HepG2 (cell line): ENCODE measurements at regions not wholly inside any gene's neighbourhood (a gene's known extent, or its start where the extent isn't known, plus 50 kb on each side); places are given as distances from the start of the nearest gene placed in this dataset.

Experiments
- ATAC-seq: fragments of 200-7000 bp; cut with Tn5 transposase; 3 replicates; pipeline ENCODE4 v1.9.1; 2020; ENCODE audit warnings: mild to moderate bottlenecking, moderate library complexity
- BruUV-seq: library from RNA; stranded (reverse); fragments of 400-500 nt; replicated peaks from 2 replicates; lab custom pipeline; 2021; lab: Mats Ljungman, UMichigan
- CTCF ChIA-PET: fragments of 300-600 bp; formaldehyde crosslinking; extraction: SDS; loops from one replicate; lab custom pipeline; 2021; ENCODE audit warnings: low total read pairs, inconsistent platforms, low intra/inter-chr PET ratio; lab: Yijun Ruan, JAX
- POLR2A ChIA-PET: fragments of 350-600 bp; sonication (Branson Sonifier 250); formaldehyde crosslinking; loops from one replicate; lab custom pipeline; 2020; ENCODE audit warnings: antibody characterized with exemption, inconsistent platforms; lab: Yijun Ruan, JAX
- DNase-seq: peaks from one replicate; pipeline ENCODE4 v3.0.0-alpha.2; 2015; ENCODE audit warnings: low spot score
- FAIRE-seq: peaks from 3 replicates; lab custom pipeline; 2011; peaks lifted over from hg19 to GRCh38; lab: Jason Lieb, UNC
- H2AFZ ChIP-seq: one replicate; pipeline ENCODE4 v1.6.1; 2011; ENCODE audit warnings: low read length, inconsistent platforms
- H3K27ac ChIP-seq: fragments of 300-600 bp; 3 replicates; pipeline ENCODE4 v1.8.0; 2011; ENCODE audit warnings: mixed run types, mild to moderate bottlenecking, mixed read lengths, low read length, inconsistent platforms; ENCODE audit not compliant: insufficient read depth; ENCODE audit errors: extremely low read length
- H3K27me3 ChIP-seq, 2 experiments: fragments of 200-600 bp in 1 of 2; 2 replicates in 1 of 2; 3 replicates in 1 of 2; pipeline versions ENCODE4 v1.6.0 to v1.8.0; 2011; ENCODE audit warnings: low read length in 2 of 2, mild to moderate bottlenecking in 2 of 2, moderate library complexity in 2 of 2, inconsistent platforms in 1 of 2; ENCODE audit not compliant: insufficient read depth in 2 of 2, control insufficient read depth in 1 of 2
- H3K36me3 ChIP-seq, 2 experiments: fragments of 200-600 bp in 1 of 2; replicated peaks in 1 of 2; 2 replicates in 1 of 2; 3 replicates in 1 of 2; pipeline versions ENCODE4 v1.5.1 to v1.8.0; 2011; ENCODE audit warnings: low read length in 2 of 2, inconsistent platforms in 1 of 2; ENCODE audit not compliant: insufficient read depth in 2 of 2, control insufficient read depth in 1 of 2
- H3K4me1 ChIP-seq: 2 replicates; pipeline ENCODE4 v1.5.1; 2012; ENCODE audit warnings: low read length, inconsistent platforms; ENCODE audit not compliant: insufficient read depth
- H3K4me2 ChIP-seq: 2 replicates; pipeline ENCODE4 v1.6.0; 2011; ENCODE audit warnings: low read depth, low read length, inconsistent platforms
- H3K4me3 ChIP-seq, 3 experiments: fragments of 200-600 bp in 1 of 3; sonication (generic), shearing (Covaris generic) in 1 of 3; replicated peaks in 1 of 3; 2 replicates each; pipeline ENCODE4 v1.5.1; 2011 to 2016; ENCODE audit warnings: low read length in 3 of 3, inconsistent platforms in 2 of 3, low read depth in 2 of 3, mild to moderate bottlenecking in 2 of 3, control low read depth in 1 of 3, mixed read lengths in 1 of 3; ENCODE audit not compliant: insufficient read depth in 1 of 3
- H3K79me2 ChIP-seq: one replicate; pipeline ENCODE4 v1.6.1; 2011; ENCODE audit warnings: low read length, inconsistent platforms; ENCODE audit not compliant: insufficient read depth
- H3K9ac ChIP-seq: 2 replicates; pipeline ENCODE4 v1.6.0; 2011; ENCODE audit warnings: mild to moderate bottlenecking, low read depth, low read length, inconsistent platforms; ENCODE audit not compliant: insufficient read depth
- H3K9me3 ChIP-seq: 2 replicates; pipeline ENCODE4 v1.5.1; 2012; ENCODE audit warnings: mild to moderate bottlenecking, low read length
- H4K20me1 ChIP-seq: 2 replicates; pipeline ENCODE4 v1.6.0; 2011; ENCODE audit warnings: inconsistent platforms, mild to moderate bottlenecking, low read length, moderate library complexity; ENCODE audit not compliant: insufficient read depth
- CEBPB ChIP-seq: IDR thresholded peaks from 2 replicates; pipeline ENCODE4 v1.6.1; 2011; ENCODE audit warnings: low read depth, low read length, improper control_type of control experiment, borderline replicate concordance
- DBP ChIP-seq: sonication (generic); formaldehyde crosslinking; IDR thresholded peaks from 2 replicates; pipeline ENCODE4 v1.4.0; 2020; ENCODE audit warnings: missing genetic modification reagents; ENCODE audit errors: not compliant biosample characterization
- NFYC ChIP-seq: IDR thresholded peaks from 2 replicates; pipeline ENCODE4 v1.6.1; 2016; ENCODE audit warnings: missing genetic modification reagents, missing compliant biosample characterization
- ZBTB46 ChIP-seq: sonication (generic); formaldehyde crosslinking; IDR thresholded peaks from 2 replicates; pipeline ENCODE4 v1.4.0; 2020; ENCODE audit warnings: mild to moderate bottlenecking, missing genetic modification reagents, borderline replicate concordance
- WGBS: methylation state at CpG from one replicate; pipeline ENCODE4 v1.1.6; 2017; ENCODE audit warnings: low lambda C conversion rate; 5-methylcytosine and 5-hydroxymethylcytosine counted together
- in situ Hi-C: cut with HindIII; loops from 2 replicates; pipeline ENCODE4 v1.10.0; 2017; ENCODE audit warnings: low pct_unique_long_range_greater_than_20kb; ENCODE audit not compliant: extremely low pct_ligation_motif_present
- intact Hi-C: fragments of 100-400 bp; cut with micrococcal nuclease; formaldehyde crosslinking; loops from one replicate; pipeline ENCODE4 v1.10.0; 2022; ENCODE audit not compliant: unreplicated experiment
- TF ChIP-seq, protein P1 (sequence below): sonication (generic); formaldehyde crosslinking; IDR thresholded peaks from 2 replicates; pipeline ENCODE4 v1.8.0; 2022; ENCODE audit warnings: missing genetic modification reagents, mild to moderate bottlenecking, moderate library complexity, borderline replicate concordance

- POLR2A ChIA-PET: no interaction called here
- H4K20me1 ChIP-seq: no peaks in the 10 kb centered on the region
- H3K9me3 ChIP-seq: no peaks in the 10 kb centered on the region
- BruUV-seq: no TSS peak
- no peak overlapping the region for H3K9ac ChIP-seq
- TF ChIP-seq ZBTB46 (no peak), CEBPB (peak; percentile 17; the same call in 1 of the 2 replicates)
- no peaks in the 10 kb centered on the region for H3K4me1 ChIP-seq
- 2% methylated on average over 1 of the region's 1 CpG for WGBS
- H3K36me3 ChIP-seq: no peaks in the 10 kb centered on the region
- in situ Hi-C loops: no loop called here
- no peak overlapping the region for H3K27ac ChIP-seq
- CTCF ChIA-PET: no interaction called here
- no peak for FAIRE-seq
- intact Hi-C loops: no loop called here
- H3K4me3 ChIP-seq: no peak overlapping the region
- ATAC-seq: no peak
- no peak for DNase-seq
- H3K27me3 ChIP-seq: no peaks in the 10 kb centered on the region; a peak in 1 of 5 replicates
- H3K79me2 ChIP-seq: no peaks in the 10 kb centered on the region
- H2AFZ ChIP-seq: no peak overlapping the region
- no peak overlapping the region for H3K4me2 ChIP-seq
Observed at GRCh38 chr4:129561280-129561679, 465.3 kb downstream of the C4orf33 start.

DNA sequence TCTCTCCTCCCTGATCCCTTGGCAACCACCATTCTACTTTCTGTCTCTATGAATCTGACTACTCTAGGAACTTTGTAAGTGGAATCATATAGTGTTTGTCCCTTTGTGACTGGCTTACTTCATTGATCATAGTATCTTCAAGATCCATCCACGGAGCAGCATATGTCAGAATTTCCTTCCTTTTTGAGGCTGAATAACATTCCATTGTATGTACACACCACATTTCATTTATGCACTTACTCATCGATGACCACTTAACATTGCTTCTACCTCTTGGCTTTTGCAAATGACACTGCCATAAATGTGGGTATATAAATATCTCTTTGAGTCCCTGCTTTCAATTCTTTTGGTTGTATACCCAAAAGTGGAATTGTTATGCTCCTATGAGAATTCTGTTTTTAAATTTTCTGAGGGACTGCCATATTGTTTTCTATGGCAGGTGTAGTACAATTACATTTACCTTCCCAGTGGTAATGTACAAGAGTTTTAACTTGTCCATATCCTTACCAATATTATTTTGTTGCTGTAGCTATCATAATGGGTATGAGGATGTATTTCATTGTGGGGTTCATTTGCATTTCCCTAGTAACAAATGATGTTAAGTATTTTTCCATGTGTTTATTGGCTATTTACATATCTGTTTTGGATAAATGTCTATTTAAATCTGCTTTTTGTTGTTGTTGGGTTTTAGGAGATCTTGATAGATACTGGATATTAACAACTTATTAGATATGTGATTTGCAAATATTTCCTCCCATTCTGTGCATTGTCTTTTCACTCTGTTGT is 466.1 kb downstream of the C4orf33 start:
- DNase-seq: no peak
- Histone ChIP-seq H3K4me1 (no peaks in the 10 kb centered on the region), H3K27ac (no peak overlapping the region), H2AFZ (no peak overlapping the region), H3K9ac (no peak overlapping the region), H3K4me3 (no peak overlapping the region), H4K20me1 (no peaks in the 10 kb centered on the region), H3K4me2 (no peak overlapping the region), H3K79me2 (no peaks in the 10 kb centered on the region), H3K9me3 (no peaks in the 10 kb centered on the region), H3K36me3 (no peaks in the 10 kb centered on the region), H3K27me3 (no peaks in the 10 kb centered on the region; a peak in 1 of 5 replicates)
- no TSS peak for BruUV-seq
- ChIA-PET CTCF (no interaction called here), POLR2A (no interaction called here)
- FAIRE-seq: no peak
- WGBS: 4% methylated on average over 2 of the region's 2 CpGs
- ATAC-seq: no peak
- in situ Hi-C loops (no loop called here), intact Hi-C loops (no loop called here)
- TF ChIP-seq, protein P1, sequence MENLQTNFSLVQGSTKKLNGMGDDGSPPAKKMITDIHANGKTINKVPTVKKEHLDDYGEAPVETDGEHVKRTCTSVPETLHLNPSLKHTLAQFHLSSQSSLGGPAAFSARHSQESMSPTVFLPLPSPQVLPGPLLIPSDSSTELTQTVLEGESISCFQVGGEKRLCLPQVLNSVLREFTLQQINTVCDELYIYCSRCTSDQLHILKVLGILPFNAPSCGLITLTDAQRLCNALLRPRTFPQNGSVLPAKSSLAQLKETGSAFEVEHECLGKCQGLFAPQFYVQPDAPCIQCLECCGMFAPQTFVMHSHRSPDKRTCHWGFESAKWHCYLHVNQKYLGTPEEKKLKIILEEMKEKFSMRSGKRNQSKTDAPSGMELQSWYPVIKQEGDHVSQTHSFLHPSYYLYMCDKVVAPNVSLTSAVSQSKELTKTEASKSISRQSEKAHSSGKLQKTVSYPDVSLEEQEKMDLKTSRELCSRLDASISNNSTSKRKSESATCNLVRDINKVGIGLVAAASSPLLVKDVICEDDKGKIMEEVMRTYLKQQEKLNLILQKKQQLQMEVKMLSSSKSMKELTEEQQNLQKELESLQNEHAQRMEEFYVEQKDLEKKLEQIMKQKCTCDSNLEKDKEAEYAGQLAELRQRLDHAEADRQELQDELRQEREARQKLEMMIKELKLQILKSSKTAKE (CRISPR knock-in tag): no peak
- no peak for TF ChIP-seq DBP (CRISPR knock-in tag)
- TF ChIP-seq NFYC (CRISPR knock-in tag): no peak
